ENCODE measurements at regions not wholly inside any gene's neighbourhood (a gene's known extent, or its start where the extent isn't known, plus 50 kb on each side); places are given as distances from the start of the nearest gene placed in this dataset.

- Histone ChIP-seq H3K27me3 (replicated peaks; ENCODE audit: insufficient read depth) (no peaks in the 10 kb centered on the region; the same call in 1 of the 2 replicates), H2AFZ (no peak overlapping the region), H3K9ac (no peak overlapping the region), H3K9me2 (ENCODE audit: insufficient read depth) (no peaks in the 10 kb centered on the region), H4K20me1 (ENCODE audit: insufficient read depth) (no peaks in the 10 kb centered on the region), H3K79me2 (ENCODE audit: insufficient read depth) (no peaks in the 10 kb centered on the region), H3K4me3 (no peak overlapping the region), H3F3A (ENCODE audit: insufficient read depth) (no peaks in the 10 kb centered on the region), H3K36me3 (ENCODE audit: low read depth) (no peaks in the 10 kb centered on the region), H3K9me3 (ENCODE audit: low read depth) (no peaks in the 10 kb centered on the region), H3K27ac (no peak overlapping the region), H3K4me2 (ENCODE audit: unreplicated experiment) (no peak overlapping the region), H3K4me1 (ENCODE audit: insufficient read depth) (no peaks in the 10 kb centered on the region)
- in situ Hi-C loops (cut with MboI): no loop called here
- DNase-seq: peak; percentile 12
- WGBS, 2 experiments (ENCODE audit: low coverage in 1 of 2, low lambda C conversion rate in 2 of 2, missing lambda C conversion rate in 2 of 2): 47% methylated on average over 1 of the region's 1 CpG
- TF ChIP-seq EZH2phosphoT487 (IDR thresholded peaks at IDR 0.05; ENCODE audit: insufficient read depth, low read depth): no peak
- no peak for TF ChIP-seq EZH2 (IDR thresholded peaks at IDR 0.05; ENCODE audit: insufficient read depth, poor library complexity, severe bottlenecking)
Measured at GRCh38 chr13:75934889-75935288, 298.8 kb downstream of the LMO7 start.

- Histone ChIP-seq H3K27me3 (replicated peaks; ENCODE audit: insufficient read depth) (no peaks in the 10 kb centered on the region; the same call in 1 of the 2 replicates), H3K9me2 (ENCODE audit: insufficient read depth) (no peaks in the 10 kb centered on the region), H3K4me3 (no peak overlapping the region), H3K9me3 (ENCODE audit: low read depth) (no peaks in the 10 kb centered on the region), H3K9ac (no peak overlapping the region), H3F3A (ENCODE audit: insufficient read depth) (no peaks in the 10 kb centered on the region), H3K36me3 (ENCODE audit: low read depth) (no peaks in the 10 kb centered on the region), H3K27ac (no peak overlapping the region), H3K4me1 (ENCODE audit: insufficient read depth) (no peaks in the 10 kb centered on the region), H3K79me2 (ENCODE audit: insufficient read depth) (no peaks in the 10 kb centered on the region), H2AFZ (no peak overlapping the region), H3K4me2 (ENCODE audit: unreplicated experiment) (no peak overlapping the region), H4K20me1 (ENCODE audit: insufficient read depth) (no peaks in the 10 kb centered on the region)
- TF ChIP-seq EZH2 (IDR thresholded peaks at IDR 0.05; ENCODE audit: insufficient read depth, poor library complexity, severe bottlenecking): no peak
- no peak for TF ChIP-seq EZH2phosphoT487 (IDR thresholded peaks at IDR 0.05; ENCODE audit: insufficient read depth, low read depth)
- DNase-seq: no peak
- 48 to 60% methylated on average over 4 of the region's 4 CpGs for WGBS, 2 experiments (ENCODE audit: low coverage in 1 of 2, low lambda C conversion rate in 2 of 2, missing lambda C conversion rate in 2 of 2)
- in situ Hi-C loops (cut with MboI): no loop called here
Measured at GRCh38 chr13:75932636-75933035, 296.5 kb downstream of the LMO7 start.

DNA sequence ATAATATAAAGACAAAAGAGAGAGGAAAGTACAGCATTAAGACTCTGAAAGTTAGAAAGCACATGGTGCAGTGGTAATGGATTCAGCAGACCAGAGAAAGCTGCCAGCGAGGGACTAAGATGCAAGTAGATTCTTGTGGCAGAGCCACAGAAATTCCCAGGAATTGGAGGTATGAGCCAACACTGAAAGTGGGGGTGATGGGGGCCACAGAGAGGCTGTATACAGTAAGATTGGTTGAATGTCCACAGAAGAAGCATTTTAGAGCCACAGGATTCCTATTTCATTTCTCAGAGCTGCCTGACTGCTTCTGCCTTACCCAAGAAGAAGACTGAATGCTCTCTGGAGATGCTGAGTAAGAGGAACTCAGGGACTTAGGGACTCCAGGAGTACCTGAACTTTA is 295.0 kb downstream of the LMO7 start:
- DNase-seq: no peak
- H3F3A ChIP-seq (ENCODE audit: insufficient read depth): no peaks in the 10 kb centered on the region
- in situ Hi-C loops (cut with MboI): no loop called here
- 68 to 80% methylated on average over 1 of the region's 1 CpG for WGBS, 2 experiments (ENCODE audit: low coverage in 1 of 2, low lambda C conversion rate in 2 of 2, missing lambda C conversion rate in 2 of 2)
- no peaks in the 10 kb centered on the region for H3K4me1 ChIP-seq (ENCODE audit: insufficient read depth)
- no peaks in the 10 kb centered on the region for H3K9me2 ChIP-seq (ENCODE audit: insufficient read depth)
- H3K27ac ChIP-seq: no peak overlapping the region
- H2AFZ ChIP-seq: no peak overlapping the region
- H3K9ac ChIP-seq: no peak overlapping the region
- no peaks in the 10 kb centered on the region for H3K79me2 ChIP-seq (ENCODE audit: insufficient read depth)
- TF ChIP-seq EZH2phosphoT487 (IDR thresholded peaks at IDR 0.05; ENCODE audit: insufficient read depth, low read depth): no peak
- TF ChIP-seq EZH2 (IDR thresholded peaks at IDR 0.05; ENCODE audit: insufficient read depth, poor library complexity, severe bottlenecking): no peak
- H3K27me3 ChIP-seq (replicated peaks; ENCODE audit: insufficient read depth): no peaks in the 10 kb centered on the region; the same call in 1 of the 2 replicates
- H3K4me2 ChIP-seq (ENCODE audit: unreplicated experiment): no peak overlapping the region
- no peak overlapping the region for H3K4me3 ChIP-seq
- H3K9me3 ChIP-seq (ENCODE audit: low read depth): no peaks in the 10 kb centered on the region
- H4K20me1 ChIP-seq (ENCODE audit: insufficient read depth): no peaks in the 10 kb centered on the region
- H3K36me3 ChIP-seq (ENCODE audit: low read depth): no peaks in the 10 kb centered on the region

GRCh38 chr13:75929076-75929475 is 292.9 kb downstream of the LMO7 start:
- H3K79me2 ChIP-seq (ENCODE audit: insufficient read depth): no peaks in the 10 kb centered on the region
- no peaks in the 10 kb centered on the region for H3F3A ChIP-seq (ENCODE audit: insufficient read depth)
- H3K36me3 ChIP-seq (ENCODE audit: low read depth): no peaks in the 10 kb centered on the region
- no peaks in the 10 kb centered on the region for H4K20me1 ChIP-seq (ENCODE audit: insufficient read depth)
- H3K9me3 ChIP-seq (ENCODE audit: low read depth): no peaks in the 10 kb centered on the region
- no peaks in the 10 kb centered on the region for H3K4me1 ChIP-seq (ENCODE audit: insufficient read depth)
- no peak overlapping the region for H3K9ac ChIP-seq
- no peak overlapping the region for H3K4me3 ChIP-seq
- H3K4me2 ChIP-seq (ENCODE audit: unreplicated experiment): no peak overlapping the region
- no peak for DNase-seq
- no peak for TF ChIP-seq EZH2 (IDR thresholded peaks at IDR 0.05; ENCODE audit: insufficient read depth, poor library complexity, severe bottlenecking)
- TF ChIP-seq EZH2phosphoT487 (IDR thresholded peaks at IDR 0.05; ENCODE audit: insufficient read depth, low read depth): no peak
- no peaks in the 10 kb centered on the region for H3K27me3 ChIP-seq (replicated peaks; ENCODE audit: insufficient read depth)
- no peak overlapping the region for H2AFZ ChIP-seq
- in situ Hi-C loops (cut with MboI): no loop called here
- H3K27ac ChIP-seq: no peak overlapping the region
- H3K9me2 ChIP-seq (ENCODE audit: insufficient read depth): no peaks in the 10 kb centered on the region

GRCh38 chr13:75927183-75927669 is 291.1 kb downstream of the LMO7 start:
- DNase-seq: no peak
- H3K4me3 ChIP-seq: no peak overlapping the region
- no peaks in the 10 kb centered on the region for H3K9me2 ChIP-seq (ENCODE audit: insufficient read depth)
- no peaks in the 10 kb centered on the region for H3K79me2 ChIP-seq (ENCODE audit: insufficient read depth)
- in situ Hi-C loops (cut with MboI): no loop called here
- no peaks in the 10 kb centered on the region for H4K20me1 ChIP-seq (ENCODE audit: insufficient read depth)
- TF ChIP-seq EZH2phosphoT487 (IDR thresholded peaks at IDR 0.05; ENCODE audit: insufficient read depth, low read depth) (no peak), EZH2 (IDR thresholded peaks at IDR 0.05; ENCODE audit: insufficient read depth, poor library complexity, severe bottlenecking) (no peak)
- H3K9me3 ChIP-seq (ENCODE audit: low read depth): no peaks in the 10 kb centered on the region
- H3K4me2 ChIP-seq (ENCODE audit: unreplicated experiment): no peak overlapping the region
- 65 to 80% methylated on average over 2 of the region's 2 CpGs for WGBS, 2 experiments (ENCODE audit: low coverage in 1 of 2, low lambda C conversion rate in 2 of 2, missing lambda C conversion rate in 2 of 2)
- H3K27ac ChIP-seq: no peak overlapping the region
- H3F3A ChIP-seq (ENCODE audit: insufficient read depth): no peaks in the 10 kb centered on the region
- no peak overlapping the region for H3K9ac ChIP-seq
- H3K27me3 ChIP-seq (replicated peaks; ENCODE audit: insufficient read depth): no peaks in the 10 kb centered on the region
- H3K36me3 ChIP-seq (ENCODE audit: low read depth): no peaks in the 10 kb centered on the region
- H3K4me1 ChIP-seq (ENCODE audit: insufficient read depth): no peaks in the 10 kb centered on the region
- H2AFZ ChIP-seq: no peak overlapping the region
